ENCODE measurements at regions not wholly inside any gene's neighbourhood (a gene's known extent, or its start where the extent isn't known, plus 50 kb on each side); places are given as distances from the start of the nearest gene placed in this dataset.

GRCh38 chrX:22674932-22675331, 324.8 kb upstream of the DDX53 start:
- no peak for DNase-seq

GRCh38 chrX:22686138-22686541, 313.6 kb upstream of the DDX53 start:
- peak; percentile 27 for DNase-seq

GRCh38 chrX:22689290-22689689, 310.5 kb upstream of the DDX53 start:
- DNase-seq: no peak

GRCh38 chrX:22690116-22690515, 309.6 kb upstream of the DDX53 start:
- no peak for DNase-seq

- DNase-seq: no peak
These were observed 307.7 kb upstream of the DDX53 start for GRCh38 chrX:22691966-22692565.

- no peak for DNase-seq
These were observed 301.6 kb upstream of the DDX53 start for GRCh38 chrX:22698151-22698550.

GRCh38 chrX:22699581-22700091, 300.1 kb upstream of the DDX53 start:
- DNase-seq: no peak

- DNase-seq: no peak
These were observed 286.8 kb upstream of the DDX53 start for GRCh38 chrX:22712942-22713341.

- no peak for DNase-seq
These were observed 269.2 kb upstream of the DDX53 start for GRCh38 chrX:22730542-22730941.

- DNase-seq: no peak
These were observed 262.2 kb upstream of the DDX53 start for GRCh38 chrX:22737541-22737940.

GRCh38 chrX:22739276-22739675, 260.5 kb upstream of the DDX53 start:
- DNase-seq: no peak

GRCh38 chrX:22740836-22741235, 258.9 kb upstream of the DDX53 start:
- no peak for DNase-seq

- DNase-seq: no peak
These were observed 257.6 kb upstream of the DDX53 start for GRCh38 chrX:22742174-22742573.

- no peak for DNase-seq
These were observed 253.7 kb upstream of the DDX53 start for GRCh38 chrX:22746081-22746480.

- peak; percentile 50 for DNase-seq
These were observed 251.4 kb upstream of the DDX53 start for GRCh38 chrX:22748093-22748999.

- DNase-seq: no peak
These were observed 240.8 kb upstream of the DDX53 start for GRCh38 chrX:22758807-22759481.

GRCh38 chrX:22760513-22761057, 239.2 kb upstream of the DDX53 start:
- no peak for DNase-seq

- DNase-seq: no peak
These were observed 211.5 kb upstream of the DDX53 start for GRCh38 chrX:22788221-22788620.

GRCh38 chrX:22795671-22796070, 204.1 kb upstream of the DDX53 start:
- no peak for DNase-seq

- DNase-seq: no peak
These were observed 199.4 kb upstream of the DDX53 start for GRCh38 chrX:22800360-22800759.

GRCh38 chrX:22800806-22801205, 199.0 kb upstream of the DDX53 start:
- DNase-seq: no peak

- DNase-seq: no peak
These were observed 196.4 kb upstream of the DDX53 start for GRCh38 chrX:22803353-22803752.

- DNase-seq: no peak
These were observed 188.9 kb upstream of the DDX53 start for GRCh38 chrX:22810876-22811275.

Measured in RPMI8226 (cell line).